NCI-H774 (cell line): ENCODE measurements at regions not wholly inside any gene's neighbourhood (a gene's known extent, or its start where the extent isn't known, plus 50 kb on each side); places are given as distances from the start of the nearest gene placed in this dataset.
"Not testable (repeated sequence)": the region's sequence is repeated elsewhere in the genome, so short reads cannot be mapped to it uniquely, and the experiment has no call there.

ENCODE experiments used
- DNase-seq: peaks from one replicate; lab custom pipeline; 2025; lab: John Stamatoyannopoulos, UW

- no peak for DNase-seq
These were observed 243.1 kb upstream of the NBEA start for GRCh38 chr13:34698945-34699344.

- DNase-seq, result no peak
These were observed 241.9 kb upstream of the NBEA start for GRCh38 chr13:34700155-34700554.

- no peak for DNase-seq
These were observed 240.2 kb upstream of the NBEA start for GRCh38 chr13:34701919-34702318.

GRCh38 chr13:34708566-34709313, 233.3 kb upstream of the NBEA start:
- no peak for DNase-seq

- DNase-seq, result peak; percentile 47
These were observed 222.8 kb upstream of the NBEA start for GRCh38 chr13:34719060-34719875.

- no peak for DNase-seq
These were observed 221.5 kb upstream of the NBEA start for GRCh38 chr13:34720618-34721017.

- no peak for DNase-seq
These were observed 220.2 kb upstream of the NBEA start for GRCh38 chr13:34721631-34722595.

- DNase-seq, result no peak
These were observed 219.1 kb upstream of the NBEA start for GRCh38 chr13:34722922-34723321.

- no peak for DNase-seq
These were observed 211.1 kb upstream of the NBEA start for GRCh38 chr13:34730961-34731360.

- DNase-seq, result no peak
These were observed 210.6 kb upstream of the NBEA start for GRCh38 chr13:34731486-34731885.

- DNase-seq, result no peak
These were observed 208.3 kb upstream of the NBEA start for GRCh38 chr13:34733721-34734120.

- DNase-seq, result no peak
These were observed 207.1 kb upstream of the NBEA start for GRCh38 chr13:34734932-34735331.

- DNase-seq, result no peak
These were observed 203.6 kb upstream of the NBEA start for GRCh38 chr13:34738254-34738992.

GRCh38 chr13:34747056-34747455, 195.0 kb upstream of the NBEA start:
- DNase-seq, result not testable (repeated sequence)

GRCh38 chr13:34747507-34747906, 194.6 kb upstream of the NBEA start:
- DNase-seq, result no peak

- peak; percentile 14 for DNase-seq
These were observed 194.0 kb upstream of the NBEA start for GRCh38 chr13:34748073-34748472.

- no peak for DNase-seq
These were observed 193.5 kb upstream of the NBEA start for GRCh38 chr13:34748596-34748995.

GRCh38 chr13:34749046-34749445, 193.0 kb upstream of the NBEA start:
- DNase-seq, result no peak

- DNase-seq, result peak; percentile 52
These were observed 191.8 kb upstream of the NBEA start for GRCh38 chr13:34750078-34750931.

GRCh38 chr13:34751044-34751443, 191.0 kb upstream of the NBEA start:
- DNase-seq, result no peak

- no peak for DNase-seq
These were observed 190.6 kb upstream of the NBEA start for GRCh38 chr13:34751492-34751891.
